ENCODE measurements at regions not wholly inside any gene's neighbourhood (a gene's known extent, or its start where the extent isn't known, plus 50 kb on each side); places are given as distances from the start of the nearest gene placed in this dataset.

DNA sequence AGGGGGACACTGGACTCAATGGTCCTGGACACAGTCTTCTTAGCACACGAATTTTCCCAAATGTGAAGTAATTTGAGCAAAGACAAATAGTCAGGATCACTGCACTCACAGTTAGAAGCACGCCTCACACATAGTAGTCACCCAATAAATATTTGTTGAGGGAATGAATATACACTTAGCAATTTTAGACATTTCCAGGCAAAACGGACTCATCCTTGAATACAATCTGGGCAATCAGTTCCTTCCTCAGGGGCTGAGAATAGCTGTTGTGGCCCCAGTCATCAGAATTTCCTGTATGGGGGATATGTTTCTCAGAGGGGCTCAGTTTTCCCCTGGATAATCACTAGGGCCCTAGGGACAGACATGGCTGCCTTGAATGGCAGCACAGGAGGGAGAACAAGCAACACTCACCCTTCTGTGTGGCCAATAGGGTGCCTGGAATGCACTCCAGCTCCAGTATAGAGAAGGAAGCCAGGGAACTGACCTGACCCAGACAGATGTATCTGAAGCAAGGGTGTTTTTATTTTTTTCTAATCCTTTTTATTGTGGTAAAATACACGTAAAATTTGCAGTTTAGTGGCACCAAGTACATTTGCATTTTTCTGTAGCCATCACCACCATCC is 282.7 kb upstream of the ZNF32 start (continued):
- TF ChIP-seq REST (IDR thresholded peaks at IDR 0.05; ENCODE audit: low read depth) = no peak
- TF ChIP-seq, protein P1, sequence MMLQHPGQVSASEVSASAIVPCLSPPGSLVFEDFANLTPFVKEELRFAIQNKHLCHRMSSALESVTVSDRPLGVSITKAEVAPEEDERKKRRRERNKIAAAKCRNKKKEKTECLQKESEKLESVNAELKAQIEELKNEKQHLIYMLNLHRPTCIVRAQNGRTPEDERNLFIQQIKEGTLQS (IDR thresholded peaks at IDR 0.05) = no peak

GRCh38 chr10:43930777-43931176 is 282.1 kb upstream of the ZNF32 start:
- ChIA-PET RAD21 (ENCODE audit: low non-redundant PET in 1 of 2, low total read pairs in 2 of 2, uncharacterized antibody in 2 of 2, unreplicated experiment in 2 of 2) (no interaction called here), CTCF (no interaction called here)
- no peaks in the 10 kb centered on the region for H3K79me2 ChIP-seq (ENCODE audit: insufficient read depth, low read length)

More at GRCh38 chr10:43930777-43931176, 282.1 kb upstream of the ZNF32 start:
- Histone ChIP-seq H4K20me1 (ENCODE audit: insufficient read depth) (no peaks in the 10 kb centered on the region), H3K9me3 (ENCODE audit: control insufficient read depth in 1 of 2, insufficient read depth in 1 of 2, low read depth in 1 of 2, low read length in 2 of 2) (no peaks in the 10 kb centered on the region), H2AFZ (ENCODE audit: low read depth, low read length, poor library complexity, severe bottlenecking) (no peak overlapping the region), H3K27me3 (ENCODE audit: insufficient read depth, low read length) (peaks cover 38% of the 10 kb centered on the region), H3K4me2 (ENCODE audit: low read length) (no peak overlapping the region), H3K4me3 (replicated peaks in 1 of 2; ENCODE audit: low read depth in 1 of 2, low read length in 2 of 2) (no peak overlapping the region), H3K9ac (ENCODE audit: low read length) (no peak overlapping the region), H3K9me2 (ENCODE audit: insufficient read depth) (no peaks in the 10 kb centered on the region), H3K4me1 (ENCODE audit: control insufficient read depth in 1 of 2, insufficient read depth in 2 of 2, low read length in 2 of 2) (no peaks in the 10 kb centered on the region), H3K27ac (ENCODE audit: low read depth, low read length) (no peak overlapping the region), H3K36me3 (ENCODE audit: control insufficient read depth in 1 of 2, insufficient read depth in 2 of 2, low read length in 2 of 2) (no peaks in the 10 kb centered on the region)
- POLR2A ChIA-PET = no interaction called here
- no TSS peak for BruUV-seq (replicated peaks)
- no peak for ATAC-seq
- TF ChIP-seq ELF1 (IDR thresholded peaks at IDR 0.05; ENCODE audit: borderline replicate concordance, low read depth) (no peak), RAD21 (IDR thresholded peaks at IDR 0.05; ENCODE audit: low read depth) (no peak), ZFX (IDR thresholded peaks at IDR 0.05) (no peak), POLR2AphosphoS5 (IDR thresholded peaks at IDR 0.05; ENCODE audit: low read depth, low read length) (no peak), TCF7L2 (IDR thresholded peaks at IDR 0.05; ENCODE audit: borderline replicate concordance, extremely low read depth, insufficient read depth, insufficient read length) (no peak), SP1 (IDR thresholded peaks at IDR 0.05; ENCODE audit: low read depth) (no peak)
- DNase-seq (ENCODE audit: low read depth, low spot score) = no peak
- intact Hi-C loops (cut with micrococcal nuclease) = no loop called here

Data from HCT116 (cell line).